Panc1 (cell line): ENCODE measurements at regions not wholly inside any gene's neighbourhood (a gene's known extent, or its start where the extent isn't known, plus 50 kb on each side); places are given as distances from the start of the nearest gene placed in this dataset.

Experiments used
- ATAC-seq: fragments of 200-7000 bp; cut with Tn5 transposase; 2 replicates; pipeline ENCODE4 v1.9.1; 2020; ENCODE audit warnings: mild to moderate bottlenecking, moderate library complexity
- BruUV-seq: library from RNA; stranded (reverse); fragments of 400-500 nt; replicated peaks from 2 replicates; lab custom pipeline; 2021; lab: Mats Ljungman, UMichigan
- CTCF ChIA-PET: fragments of 300-600 bp; sonication (Branson Sonifier 250); formaldehyde crosslinking; loops from one replicate; lab custom pipeline; 2022; ENCODE audit warnings: antibody characterized with exemption; lab: Charles Lee
- POLR2A ChIA-PET: fragments of 300-600 bp; sonication (Branson Sonifier 250); formaldehyde crosslinking; loops from one replicate; lab custom pipeline; 2022; ENCODE audit warnings: antibody characterized with exemption; lab: Charles Lee
- DNase-seq: peaks from one replicate; pipeline ENCODE4 v3.0.0-alpha.2; 2010; ENCODE audit warnings: low read depth, low spot score
- H3K27ac ChIP-seq: 2 replicates; pipeline ENCODE4 v1.5.1; 2011; ENCODE audit warnings: mild to moderate bottlenecking, low read length, inconsistent platforms
- H3K27me3 ChIP-seq: fragments of 200-500 bp; sonication (Bioruptor generic); 2 replicates; pipeline ENCODE4 v1.6.0; 2014; ENCODE audit warnings: low read length, inconsistent platforms; ENCODE audit not compliant: control insufficient read depth, insufficient read depth
- H3K36me3 ChIP-seq: fragments of 200-500 bp; sonication (Bioruptor generic); 2 replicates; pipeline ENCODE4 v1.5.1; 2014; ENCODE audit warnings: inconsistent platforms, mild to moderate bottlenecking, low read length, moderate library complexity; ENCODE audit not compliant: control insufficient read depth, insufficient read depth
- H3K4me1 ChIP-seq: 2 replicates; pipeline ENCODE4 v1.5.1; 2011; ENCODE audit warnings: inconsistent platforms, mild to moderate bottlenecking, low read length, moderate library complexity; ENCODE audit not compliant: control insufficient read depth, insufficient read depth
- H3K4me3 ChIP-seq, 2 experiments: 2 replicates each; pipeline ENCODE4 v1.5.1; 2011 to 2012; ENCODE audit warnings: low read depth in 2 of 2, low read length in 2 of 2, mild to moderate bottlenecking in 2 of 2, inconsistent platforms in 1 of 2, moderate library complexity in 1 of 2
- H3K9me3 ChIP-seq: fragments of 200-500 bp; sonication (Bioruptor generic); 2 replicates; pipeline ENCODE4 v1.5.1; 2014; ENCODE audit warnings: low read depth, mild to moderate bottlenecking, inconsistent platforms, low read length, moderate library complexity; ENCODE audit not compliant: control insufficient read depth, insufficient read depth
- POLR2AphosphoS5 ChIP-seq: IDR thresholded peaks from 2 replicates; pipeline ENCODE4 v1.6.1; 2012; ENCODE audit warnings: mild to moderate bottlenecking, low read depth, low read length, moderate library complexity
- SIN3A ChIP-seq: IDR thresholded peaks from 2 replicates; pipeline ENCODE4 v1.6.1; 2012; ENCODE audit warnings: low read depth, mild to moderate bottlenecking, low read length, moderate library complexity, borderline replicate concordance; ENCODE audit not compliant: insufficient read depth
- TCF7L2 ChIP-seq: IDR thresholded peaks from 2 replicates; pipeline ENCODE4 v1.6.1; 2011; ENCODE audit warnings: mild to moderate bottlenecking, low read depth, low read length, inconsistent platforms
- in situ Hi-C: cut with HindIII; loops from 2 replicates; pipeline ENCODE4 v1.10.0; 2016; ENCODE audit warnings: low sequenced_read_pairs, low pct_unique_long_range_greater_than_20kb
- intact Hi-C: fragments of 100-400 bp; cut with micrococcal nuclease; formaldehyde crosslinking; loops from one replicate; pipeline ENCODE4 v1.10.0; 2022; ENCODE audit not compliant: unreplicated experiment
- TF ChIP-seq, protein P1 (sequence below): fragments of 450-650 bp; IDR thresholded peaks from 2 replicates; pipeline ENCODE4 v1.5.1; 2017; ENCODE audit warnings: mild to moderate bottlenecking
- TF ChIP-seq, protein P2 (sequence below), 2 experiments: IDR thresholded peaks; 2 replicates each; pipeline ENCODE4 v1.6.1; 2011 to 2012; ENCODE audit warnings: low read depth in 2 of 2, control low read depth in 1 of 2, low read length in 1 of 2, mild to moderate bottlenecking in 1 of 2, moderate library complexity in 1 of 2; ENCODE audit not compliant: insufficient read depth in 1 of 2

DNA sequence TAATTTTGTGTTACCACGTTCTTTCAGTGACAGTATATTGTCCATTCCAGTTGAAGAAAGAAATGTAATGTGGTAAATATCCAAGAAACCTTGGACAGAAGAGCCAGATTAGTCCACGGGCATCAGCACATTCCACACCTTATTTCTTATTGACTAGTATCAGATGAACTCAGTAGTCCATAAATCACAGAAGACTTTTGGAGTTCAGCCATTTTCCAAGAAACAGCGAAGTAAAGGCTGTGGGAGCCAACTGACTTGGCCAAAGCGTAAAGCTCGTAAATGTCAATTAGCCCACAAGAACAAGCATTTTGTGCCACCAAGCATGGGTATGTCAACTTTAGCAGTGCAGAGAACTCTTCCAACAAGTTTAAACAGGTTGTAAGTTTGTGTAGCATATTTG lies 60.2 kb upstream of the STARD4 start:
- no peaks in the 10 kb centered on the region for H3K27me3 ChIP-seq
- no TSS peak for BruUV-seq
- H3K4me1 ChIP-seq: no peaks in the 10 kb centered on the region
- CTCF ChIA-PET: no interaction called here
- POLR2A ChIA-PET: no interaction called here
- DNase-seq (no peak), ATAC-seq (no peak)
- TF ChIP-seq, protein P1, sequence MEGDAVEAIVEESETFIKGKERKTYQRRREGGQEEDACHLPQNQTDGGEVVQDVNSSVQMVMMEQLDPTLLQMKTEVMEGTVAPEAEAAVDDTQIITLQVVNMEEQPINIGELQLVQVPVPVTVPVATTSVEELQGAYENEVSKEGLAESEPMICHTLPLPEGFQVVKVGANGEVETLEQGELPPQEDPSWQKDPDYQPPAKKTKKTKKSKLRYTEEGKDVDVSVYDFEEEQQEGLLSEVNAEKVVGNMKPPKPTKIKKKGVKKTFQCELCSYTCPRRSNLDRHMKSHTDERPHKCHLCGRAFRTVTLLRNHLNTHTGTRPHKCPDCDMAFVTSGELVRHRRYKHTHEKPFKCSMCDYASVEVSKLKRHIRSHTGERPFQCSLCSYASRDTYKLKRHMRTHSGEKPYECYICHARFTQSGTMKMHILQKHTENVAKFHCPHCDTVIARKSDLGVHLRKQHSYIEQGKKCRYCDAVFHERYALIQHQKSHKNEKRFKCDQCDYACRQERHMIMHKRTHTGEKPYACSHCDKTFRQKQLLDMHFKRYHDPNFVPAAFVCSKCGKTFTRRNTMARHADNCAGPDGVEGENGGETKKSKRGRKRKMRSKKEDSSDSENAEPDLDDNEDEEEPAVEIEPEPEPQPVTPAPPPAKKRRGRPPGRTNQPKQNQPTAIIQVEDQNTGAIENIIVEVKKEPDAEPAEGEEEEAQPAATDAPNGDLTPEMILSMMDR: no peak
- TF ChIP-seq SIN3A (no peak), POLR2AphosphoS5 (no peak), TCF7L2 (no peak)
- TF ChIP-seq, protein P2, sequence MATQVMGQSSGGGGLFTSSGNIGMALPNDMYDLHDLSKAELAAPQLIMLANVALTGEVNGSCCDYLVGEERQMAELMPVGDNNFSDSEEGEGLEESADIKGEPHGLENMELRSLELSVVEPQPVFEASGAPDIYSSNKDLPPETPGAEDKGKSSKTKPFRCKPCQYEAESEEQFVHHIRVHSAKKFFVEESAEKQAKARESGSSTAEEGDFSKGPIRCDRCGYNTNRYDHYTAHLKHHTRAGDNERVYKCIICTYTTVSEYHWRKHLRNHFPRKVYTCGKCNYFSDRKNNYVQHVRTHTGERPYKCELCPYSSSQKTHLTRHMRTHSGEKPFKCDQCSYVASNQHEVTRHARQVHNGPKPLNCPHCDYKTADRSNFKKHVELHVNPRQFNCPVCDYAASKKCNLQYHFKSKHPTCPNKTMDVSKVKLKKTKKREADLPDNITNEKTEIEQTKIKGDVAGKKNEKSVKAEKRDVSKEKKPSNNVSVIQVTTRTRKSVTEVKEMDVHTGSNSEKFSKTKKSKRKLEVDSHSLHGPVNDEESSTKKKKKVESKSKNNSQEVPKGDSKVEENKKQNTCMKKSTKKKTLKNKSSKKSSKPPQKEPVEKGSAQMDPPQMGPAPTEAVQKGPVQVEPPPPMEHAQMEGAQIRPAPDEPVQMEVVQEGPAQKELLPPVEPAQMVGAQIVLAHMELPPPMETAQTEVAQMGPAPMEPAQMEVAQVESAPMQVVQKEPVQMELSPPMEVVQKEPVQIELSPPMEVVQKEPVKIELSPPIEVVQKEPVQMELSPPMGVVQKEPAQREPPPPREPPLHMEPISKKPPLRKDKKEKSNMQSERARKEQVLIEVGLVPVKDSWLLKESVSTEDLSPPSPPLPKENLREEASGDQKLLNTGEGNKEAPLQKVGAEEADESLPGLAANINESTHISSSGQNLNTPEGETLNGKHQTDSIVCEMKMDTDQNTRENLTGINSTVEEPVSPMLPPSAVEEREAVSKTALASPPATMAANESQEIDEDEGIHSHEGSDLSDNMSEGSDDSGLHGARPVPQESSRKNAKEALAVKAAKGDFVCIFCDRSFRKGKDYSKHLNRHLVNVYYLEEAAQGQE (IDR thresholded peaks at IDR 0.05; ENCODE audit: insufficient read depth in 1 of 2, low read depth in 2 of 2, low read length in 1 of 2): no peak
- no peaks in the 10 kb centered on the region for H3K9me3 ChIP-seq
- no peak overlapping the region for H3K27ac ChIP-seq
- H3K4me3 ChIP-seq: no peak overlapping the region
- in situ Hi-C loops: no loop called here
- H3K36me3 ChIP-seq: no peaks in the 10 kb centered on the region
- intact Hi-C loops: no loop called here

DNA sequence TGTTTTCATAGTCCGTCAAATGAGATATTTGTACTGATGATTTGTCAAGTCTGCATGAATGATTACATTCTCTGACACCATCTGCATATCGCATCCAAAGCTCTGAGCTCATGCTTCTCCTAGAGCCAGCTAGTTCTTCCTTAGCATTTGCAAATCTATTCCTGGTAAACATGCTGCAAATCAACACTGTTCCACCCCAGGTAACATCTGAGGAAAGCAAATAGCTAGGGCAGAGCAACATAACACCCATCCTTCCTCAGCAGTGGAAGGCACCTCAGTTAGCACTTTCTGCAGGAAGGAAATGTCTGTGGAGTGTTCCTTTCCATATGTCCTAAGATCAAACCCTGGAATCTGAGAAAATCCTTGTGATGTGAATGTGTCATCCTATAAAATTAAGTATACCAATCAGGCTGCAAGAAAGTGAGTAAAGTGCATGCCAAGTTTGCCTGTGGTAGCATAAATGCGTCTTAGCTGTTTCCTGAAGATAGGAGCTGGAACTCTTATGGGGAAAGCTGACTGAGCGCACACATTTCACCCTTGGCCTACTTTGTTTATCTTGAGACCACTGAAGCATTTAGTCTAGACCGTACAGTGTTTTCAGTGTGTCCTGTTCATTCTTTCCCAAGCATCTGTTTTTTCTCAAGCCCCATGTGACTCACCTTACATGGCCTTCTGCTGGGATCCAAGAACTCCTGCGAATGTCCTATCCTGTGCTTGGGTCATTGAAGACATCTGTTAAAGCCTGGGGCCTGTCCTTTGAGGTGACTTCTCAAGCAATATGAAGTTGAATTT lies 50.9 kb upstream of the STARD4 start:
- intact Hi-C loops: no loop called here
- H3K4me3 ChIP-seq: no peak overlapping the region
- BruUV-seq: no TSS peak
- H3K36me3 ChIP-seq: no peaks in the 10 kb centered on the region
- in situ Hi-C loops: no loop called here
- H3K27ac ChIP-seq: no peak overlapping the region
- H3K9me3 ChIP-seq: no peaks in the 10 kb centered on the region
- DNase-seq (no peak), ATAC-seq (no peak)
- H3K27me3 ChIP-seq: no peaks in the 10 kb centered on the region
- H3K4me1 ChIP-seq: no peaks in the 10 kb centered on the region
- TF ChIP-seq, protein P2 (IDR thresholded peaks at IDR 0.05; ENCODE audit: insufficient read depth in 1 of 2, low read depth in 2 of 2, low read length in 1 of 2): no peak
- TF ChIP-seq POLR2AphosphoS5 (no peak), SIN3A (no peak), TCF7L2 (no peak)
- TF ChIP-seq, protein P1: no peak
- POLR2A ChIA-PET: no interaction called here
- CTCF ChIA-PET: no interaction called here
